Fibroblast of gingiva (primary cell): ENCODE measurements at regions not wholly inside any gene's neighbourhood (a gene's known extent, or its start where the extent isn't known, plus 50 kb on each side); places are given as distances from the start of the nearest gene placed in this dataset.

Experiments
- DNase-seq: peaks from one replicate; pipeline ENCODE4 v3.0.0-alpha.2; 2011; ENCODE audit warnings: low read depth

- DNase-seq: no peak
Observed at GRCh38 chr3:124497487-124497886, 232.8 kb upstream of the UMPS start.

- no peak for DNase-seq
Observed at GRCh38 chr3:124498891-124499290, 231.4 kb upstream of the UMPS start.

- DNase-seq: peak; percentile 49
Observed at GRCh38 chr3:124504332-124505059, 225.8 kb upstream of the UMPS start.

- no peak for DNase-seq
Observed at GRCh38 chr3:124509884-124510283, 220.4 kb upstream of the UMPS start.

- DNase-seq: no peak
Observed at GRCh38 chr3:124510290-124510689, 220.0 kb upstream of the UMPS start.

- DNase-seq: no peak
Observed at GRCh38 chr3:124512881-124513609, 217.2 kb upstream of the UMPS start.

- DNase-seq: no peak
Observed at GRCh38 chr3:124513610-124513997, 216.6 kb upstream of the UMPS start.

GRCh38 chr3:124514683-124515082, 215.6 kb upstream of the UMPS start:
- no peak for DNase-seq

GRCh38 chr3:124516333-124516732, 213.9 kb upstream of the UMPS start:
- DNase-seq: no peak

GRCh38 chr3:124517306-124517705, 212.9 kb upstream of the UMPS start:
- DNase-seq: no peak

- no peak for DNase-seq
Observed at GRCh38 chr3:124518350-124518749, 211.9 kb upstream of the UMPS start.

- no peak for DNase-seq
Observed at GRCh38 chr3:124519591-124520194, 210.6 kb upstream of the UMPS start.

GRCh38 chr3:124520970-124521369, 209.3 kb upstream of the UMPS start:
- peak; percentile 15 for DNase-seq

GRCh38 chr3:124522082-124522625, 208.1 kb upstream of the UMPS start:
- no peak for DNase-seq

- no peak for DNase-seq
Observed at GRCh38 chr3:124526601-124527000, 203.7 kb upstream of the UMPS start.

GRCh38 chr3:124529826-124530571, 200.3 kb upstream of the UMPS start:
- no peak for DNase-seq

- no peak for DNase-seq
Observed at GRCh38 chr3:124530916-124531315, 199.3 kb upstream of the UMPS start.

- no peak for DNase-seq
Observed at GRCh38 chr3:124532071-124532470, 198.2 kb upstream of the UMPS start.

GRCh38 chr3:124535306-124535705, 194.9 kb upstream of the UMPS start:
- no peak for DNase-seq

- DNase-seq: no peak
Observed at GRCh38 chr3:124540550-124541211, 189.6 kb upstream of the UMPS start.

GRCh38 chr3:124542214-124542869, 187.9 kb upstream of the UMPS start:
- no peak for DNase-seq
